ENCODE measurements at regions not wholly inside any gene's neighbourhood (a gene's known extent, or its start where the extent isn't known, plus 50 kb on each side); places are given as distances from the start of the nearest gene placed in this dataset.

- Histone ChIP-seq H2AK5ac (ENCODE audit: low read depth, low read length) (no peak overlapping the region), H4K91ac (replicated peaks; ENCODE audit: insufficient read length, low read length) (no peak overlapping the region), H3K23ac (ENCODE audit: insufficient read length) (no peak overlapping the region), H3K23me2 (ENCODE audit: low read depth, low read length) (no peaks in the 10 kb centered on the region), H4K8ac (ENCODE audit: extremely low read depth, insufficient read depth, low read length) (no peak overlapping the region), H3K14ac (ENCODE audit: insufficient read length) (no peak overlapping the region), H2BK120ac (replicated peaks; ENCODE audit: low read depth, low read length) (no peak overlapping the region), H3K9me3 (ENCODE audit: insufficient read depth in 2 of 2, low read depth in 1 of 2, low read length in 1 of 2) (no peaks in the 10 kb centered on the region), H3K79me1 (ENCODE audit: low read depth, low read length) (no peaks in the 10 kb centered on the region), H2BK20ac (ENCODE audit: low read length) (no peak overlapping the region), H4K5ac (ENCODE audit: insufficient read length, low read depth, low read length) (no peak overlapping the region), H3K79me2 (ENCODE audit: control insufficient read depth in 1 of 2, insufficient read depth in 2 of 2, low read length in 2 of 2) (no peaks in the 10 kb centered on the region), H2AFZ (ENCODE audit: low read length) (no peak overlapping the region), H3K4ac (replicated peaks; ENCODE audit: insufficient read length, low read depth, low read length) (no peak overlapping the region), H3K27ac (ENCODE audit: low read depth, low read length) (no peak overlapping the region), H3K9ac (replicated peaks in 1 of 4; ENCODE audit: extremely low read depth in 1 of 4, low read depth in 3 of 4, low read length in 3 of 4) (no peak overlapping the region), H3K27me3 (replicated peaks in 1 of 4; ENCODE audit: control insufficient read depth in 3 of 4, extremely low read depth in 1 of 4, insufficient read depth in 3 of 4, low read length in 3 of 4) (no peaks in the 10 kb centered on the region), H3K56ac (replicated peaks; ENCODE audit: insufficient read length, low read depth, low read length) (no peak overlapping the region), H3K4me3 (ENCODE audit: extremely low read depth in 1 of 4, insufficient read depth in 2 of 4, low read depth in 3 of 4, low read length in 4 of 4) (no peak overlapping the region), H2BK5ac (ENCODE audit: low read depth, low read length) (no peak overlapping the region), H3K18ac (ENCODE audit: extremely low read depth, low read length) (no peak overlapping the region), H3K4me1 (replicated peaks in 1 of 4; ENCODE audit: control insufficient read depth in 3 of 4, insufficient read depth in 4 of 4, low read length in 3 of 4) (peaks cover 0 to 9% (median 5%) of the 10 kb centered on the region in 4 experiments; a peak in 4 of 7 replicates), H2BK15ac (ENCODE audit: low read length) (no peak overlapping the region), H3K36me3 (ENCODE audit: control insufficient read depth in 2 of 4, insufficient read depth in 4 of 4, low read length in 3 of 4) (no peaks in the 10 kb centered on the region), H4K20me1 (replicated peaks in 1 of 2; ENCODE audit: control insufficient read depth in 1 of 2, insufficient read depth in 2 of 2, low read length in 2 of 2) (no peaks in the 10 kb centered on the region), H2BK12ac (ENCODE audit: low read depth, low read length) (no peak overlapping the region), H3K4me2 (ENCODE audit: insufficient read depth in 1 of 2, low read depth in 2 of 2, low read length in 2 of 2) (no peak overlapping the region)
- WGBS, 2 experiments (ENCODE audit: extremely low coverage in 1 of 2, insufficient coverage in 1 of 2, insufficient read length in 1 of 2, insufficient replicate concordance in 2 of 2, low coverage in 1 of 2, low lambda C conversion rate in 2 of 2, missing lambda C conversion rate in 1 of 2) = 93% methylated on average over 3 of the region's 3 CpGs; no CpG with 5 or more reads in 1 of the 2 experiments
- ChIA-PET POLR2A (ENCODE audit: partially characterized antibody) (no interaction called here), CTCF (ENCODE audit: partially characterized antibody) (interaction anchor here (1.1 kb wide), 1 partner anchor 9 kb away, joined by 3 read pairs; no protein-coding TSS in a partner anchor)
- FAIRE-seq (no peak), DNase-seq (ENCODE audit: low read depth in 1 of 2, low spot score in 2 of 2) (no peak)
- TF ChIP-seq TAF1 (IDR thresholded peaks at IDR 0.05; ENCODE audit: low read depth, low read length) = no peak
- TF ChIP-seq TEAD4 (IDR thresholded peaks at IDR 0.05; ENCODE audit: low read depth, low read length) = no peak
- no peak for TF ChIP-seq BRCA1 (IDR thresholded peaks at IDR 0.05; ENCODE audit: low read depth, low read length)
- TF ChIP-seq MAX (IDR thresholded peaks at IDR 0.05) = no peak
- no peak for TF ChIP-seq JUN (IDR thresholded peaks at IDR 0.05; ENCODE audit: low read depth, low read length)
- no peak for TF ChIP-seq GABPA (IDR thresholded peaks at IDR 0.05; ENCODE audit: borderline replicate concordance, insufficient read depth, low read length)
- TF ChIP-seq KDM5A (IDR thresholded peaks at IDR 0.05; ENCODE audit: low read length) = no peak
- TF ChIP-seq EP300 (IDR thresholded peaks at IDR 0.05; ENCODE audit: borderline replicate concordance in 1 of 2, low read depth in 2 of 2, low read length in 2 of 2) = no peak
- TF ChIP-seq TBP (IDR thresholded peaks at IDR 0.05; ENCODE audit: low read depth, low read length) = no peak
Measured at GRCh38 chr3:68139897-68140296, 485.5 kb upstream of the SUCLG2 start.
